NCI-H1048 (cell line): ENCODE measurements at regions not wholly inside any gene's neighbourhood (a gene's known extent, or its start where the extent isn't known, plus 50 kb on each side); places are given as distances from the start of the nearest gene placed in this dataset.

Experiments
- DNase-seq: peaks from one replicate; lab custom pipeline; 2025; lab: John Stamatoyannopoulos, UW

- DNase-seq, result no peak
Observed at GRCh38 chr7:110568388-110568787, 522.5 kb upstream of the LRRN3 start.

- DNase-seq, result no peak
Observed at GRCh38 chr7:110568932-110569331, 522.0 kb upstream of the LRRN3 start.

GRCh38 chr7:110569486-110570205, 521.3 kb upstream of the LRRN3 start:
- DNase-seq, result no peak

- DNase-seq, result no peak
Observed at GRCh38 chr7:110573862-110574528, 516.9 kb upstream of the LRRN3 start.

- DNase-seq, result no peak
Observed at GRCh38 chr7:110587294-110587693, 503.6 kb upstream of the LRRN3 start.

- DNase-seq, result no peak
Observed at GRCh38 chr7:110590415-110590814, 500.5 kb upstream of the LRRN3 start.

GRCh38 chr7:110591341-110591740, 499.6 kb upstream of the LRRN3 start:
- DNase-seq, result no peak

- no peak for DNase-seq
Observed at GRCh38 chr7:110592557-110592956, 498.4 kb upstream of the LRRN3 start.

- DNase-seq, result no peak
Observed at GRCh38 chr7:110593355-110593754, 497.6 kb upstream of the LRRN3 start.

- no peak for DNase-seq
Observed at GRCh38 chr7:110595694-110596093, 495.2 kb upstream of the LRRN3 start.

GRCh38 chr7:110600956-110601355, 490.0 kb upstream of the LRRN3 start:
- no peak for DNase-seq

GRCh38 chr7:110601710-110602109, 489.2 kb upstream of the LRRN3 start:
- no peak for DNase-seq

- no peak for DNase-seq
Observed at GRCh38 chr7:110604206-110604605, 486.7 kb upstream of the LRRN3 start.

GRCh38 chr7:110604885-110605284, 486.0 kb upstream of the LRRN3 start:
- no peak for DNase-seq

- DNase-seq, result no peak
Observed at GRCh38 chr7:110607050-110607857, 483.7 kb upstream of the LRRN3 start.

- no peak for DNase-seq
Observed at GRCh38 chr7:110609336-110609735, 481.6 kb upstream of the LRRN3 start.

GRCh38 chr7:110612680-110613079, 478.2 kb upstream of the LRRN3 start:
- no peak for DNase-seq
